Smooth muscle cell (in vitro differentiated cells): ENCODE measurements at regions not wholly inside any gene's neighbourhood (a gene's known extent, or its start where the extent isn't known, plus 50 kb on each side); places are given as distances from the start of the nearest gene placed in this dataset.

Experiments used
- DNase-seq: peaks from one replicate; lab custom pipeline; 2025; ENCODE audit not compliant: unreplicated experiment; lab: John Stamatoyannopoulos, UW
- H2AFZ ChIP-seq: fragments of 200-600 bp; sonication (generic); 2 replicates; pipeline ENCODE4 v1.6.0; 2016; ENCODE audit warnings: antibody characterized with exemption, low read depth, mild to moderate bottlenecking
- H3F3A ChIP-seq: fragments of 200-600 bp; sonication (generic); 2 replicates; pipeline ENCODE4 v1.6.0; 2017; ENCODE audit warnings: antibody characterized with exemption, low read depth
- H3K27ac ChIP-seq: fragments of 200-600 bp; sonication (generic); 2 replicates; pipeline ENCODE4 v1.5.1; 2016; ENCODE audit warnings: low read depth, mild to moderate bottlenecking
- H3K27me3 ChIP-seq: fragments of 200-600 bp; sonication (generic); 2 replicates; pipeline ENCODE4 v1.6.1; 2016; ENCODE audit warnings: low read depth, mild to moderate bottlenecking
- H3K36me3 ChIP-seq: fragments of 200-600 bp; sonication (generic); 2 replicates; pipeline ENCODE4 v1.5.1; 2016; ENCODE audit warnings: low read depth
- H3K4me1 ChIP-seq: fragments of 200-600 bp; sonication (generic); 2 replicates; pipeline ENCODE4 v1.5.1; 2016; ENCODE audit warnings: low read depth
- H3K4me2 ChIP-seq: fragments of 200-600 bp; sonication (generic); 2 replicates; pipeline ENCODE4 v1.6.0; 2016; ENCODE audit warnings: mild to moderate bottlenecking
- H3K4me3 ChIP-seq: fragments of 200-600 bp; sonication (generic); 2 replicates; pipeline ENCODE4 v1.5.1; 2016; ENCODE audit warnings: mild to moderate bottlenecking
- H3K79me2 ChIP-seq: fragments of 200-600 bp; sonication (generic); 2 replicates; pipeline ENCODE4 v1.6.0; 2016; ENCODE audit warnings: low read depth, mild to moderate bottlenecking
- H3K9ac ChIP-seq: fragments of 200-600 bp; sonication (generic); 2 replicates; pipeline ENCODE4 v1.6.0; 2016; ENCODE audit warnings: low read depth
- H3K9me3 ChIP-seq: fragments of 200-600 bp; sonication (generic); replicated peaks from 2 replicates; pipeline ENCODE4 v1.5.1; 2016; ENCODE audit warnings: low read depth
- H4K20me1 ChIP-seq: fragments of 200-600 bp; sonication (generic); 2 replicates; pipeline ENCODE4 v1.6.0; 2016; ENCODE audit warnings: low read depth
- WGBS: methylation state at CpG from one replicate; pipeline ENCODE4 v1.1.7; 2016; ENCODE audit warnings: low lambda C conversion rate; 5-methylcytosine and 5-hydroxymethylcytosine counted together
- TF ChIP-seq, protein P1 (sequence below): fragments of 200-600 bp; sonication (generic); IDR thresholded peaks from 2 replicates; pipeline ENCODE4 v1.5.1; 2017; ENCODE audit warnings: borderline replicate concordance, mild to moderate bottlenecking, antibody characterized with exemption; ENCODE audit not compliant: insufficient read depth, poor library complexity, severe bottlenecking

DNA sequence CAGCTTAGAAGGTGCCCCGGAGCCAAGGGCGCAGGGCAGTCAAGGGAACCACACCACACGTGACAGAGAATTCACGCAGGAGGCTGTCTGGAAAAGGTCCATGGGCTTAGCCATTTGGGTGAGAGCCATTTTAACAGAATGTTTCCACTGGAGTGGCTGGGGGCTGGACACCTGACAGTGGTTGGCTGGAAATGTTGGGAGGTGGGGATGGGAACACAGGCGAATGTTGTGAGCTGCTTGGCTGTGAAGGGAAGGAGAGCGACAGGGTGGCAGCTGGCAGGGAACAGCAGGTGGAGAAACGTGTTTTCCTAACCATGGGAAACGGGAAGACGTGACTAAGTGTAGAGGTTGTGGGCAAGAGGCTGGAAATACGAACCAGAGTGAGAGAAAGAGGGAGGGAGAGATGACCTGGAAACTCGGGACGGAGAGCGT, 100.5 kb upstream of the ZNF32 start:
- Histone ChIP-seq H3K4me2 (no peak overlapping the region), H3K27ac (no peak overlapping the region), H3K27me3 (peaks cover 6% of the 10 kb centered on the region), H3K4me3 (no peak overlapping the region), H3K9me3 (no peaks in the 10 kb centered on the region), H2AFZ (no peak overlapping the region), H3K9ac (no peak overlapping the region), H3K36me3 (no peaks in the 10 kb centered on the region), H3F3A (no peaks in the 10 kb centered on the region), H3K79me2 (no peaks in the 10 kb centered on the region), H3K4me1 (no peaks in the 10 kb centered on the region), H4K20me1 (no peaks in the 10 kb centered on the region)
- WGBS: 87% methylated on average over 13 of the region's 13 CpGs
- no peak for DNase-seq
- TF ChIP-seq, protein P1, sequence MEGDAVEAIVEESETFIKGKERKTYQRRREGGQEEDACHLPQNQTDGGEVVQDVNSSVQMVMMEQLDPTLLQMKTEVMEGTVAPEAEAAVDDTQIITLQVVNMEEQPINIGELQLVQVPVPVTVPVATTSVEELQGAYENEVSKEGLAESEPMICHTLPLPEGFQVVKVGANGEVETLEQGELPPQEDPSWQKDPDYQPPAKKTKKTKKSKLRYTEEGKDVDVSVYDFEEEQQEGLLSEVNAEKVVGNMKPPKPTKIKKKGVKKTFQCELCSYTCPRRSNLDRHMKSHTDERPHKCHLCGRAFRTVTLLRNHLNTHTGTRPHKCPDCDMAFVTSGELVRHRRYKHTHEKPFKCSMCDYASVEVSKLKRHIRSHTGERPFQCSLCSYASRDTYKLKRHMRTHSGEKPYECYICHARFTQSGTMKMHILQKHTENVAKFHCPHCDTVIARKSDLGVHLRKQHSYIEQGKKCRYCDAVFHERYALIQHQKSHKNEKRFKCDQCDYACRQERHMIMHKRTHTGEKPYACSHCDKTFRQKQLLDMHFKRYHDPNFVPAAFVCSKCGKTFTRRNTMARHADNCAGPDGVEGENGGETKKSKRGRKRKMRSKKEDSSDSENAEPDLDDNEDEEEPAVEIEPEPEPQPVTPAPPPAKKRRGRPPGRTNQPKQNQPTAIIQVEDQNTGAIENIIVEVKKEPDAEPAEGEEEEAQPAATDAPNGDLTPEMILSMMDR: no peak

DNA sequence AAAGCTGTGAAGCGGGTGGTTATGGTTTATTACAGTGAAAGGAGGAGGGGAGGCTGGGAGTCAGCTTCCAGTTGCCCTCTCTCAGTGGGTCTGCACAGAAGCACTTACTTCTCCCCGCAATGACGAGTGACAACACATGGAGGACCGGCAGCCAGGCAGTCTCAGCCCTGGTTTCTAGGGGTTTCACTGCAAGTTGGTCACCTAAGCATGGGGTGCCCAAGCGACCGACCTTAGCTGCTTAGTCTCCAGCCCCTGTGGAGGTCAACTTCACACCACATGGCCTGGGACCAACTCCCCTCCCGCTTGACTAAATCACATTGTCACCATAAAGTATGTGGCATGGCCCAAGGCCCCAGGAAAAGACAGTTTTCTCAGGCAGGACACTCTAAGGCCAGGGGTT, 99.9 kb upstream of the ZNF32 start:
- 92% methylated on average over 7 of the region's 7 CpGs for WGBS
- H3K79me2 ChIP-seq: no peaks in the 10 kb centered on the region
- no peak overlapping the region for H3K4me3 ChIP-seq
- no peaks in the 10 kb centered on the region for H3K36me3 ChIP-seq
- no peak overlapping the region for H3K9ac ChIP-seq
- no peak for DNase-seq
- H2AFZ ChIP-seq: no peak overlapping the region
- no peaks in the 10 kb centered on the region for H3K4me1 ChIP-seq
- H3F3A ChIP-seq: no peaks in the 10 kb centered on the region
- peaks cover 6% of the 10 kb centered on the region for H3K27me3 ChIP-seq
- no peaks in the 10 kb centered on the region for H3K9me3 ChIP-seq
- no peak overlapping the region for H3K4me2 ChIP-seq
- TF ChIP-seq, protein P1: no peak
- H3K27ac ChIP-seq: no peak overlapping the region
- H4K20me1 ChIP-seq: no peaks in the 10 kb centered on the region

DNA sequence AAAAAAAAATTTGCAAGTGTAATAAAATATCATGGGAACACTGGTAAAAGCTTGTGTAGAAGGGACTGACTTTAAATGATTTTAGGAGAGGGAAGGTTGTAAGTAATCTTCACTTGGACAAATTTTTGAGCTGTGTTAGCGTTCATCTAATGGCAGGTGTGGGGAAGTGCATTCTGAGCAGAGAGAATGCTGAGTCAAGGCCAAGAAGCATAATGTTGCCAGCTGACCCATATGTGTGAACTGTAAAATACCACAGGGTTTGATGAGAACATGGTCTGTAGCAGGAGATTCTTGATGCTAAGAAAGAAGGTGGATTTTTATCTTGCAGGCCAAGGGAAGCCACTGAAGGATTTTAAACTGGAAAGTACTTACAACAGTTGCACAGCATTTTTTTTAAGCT, 98.2 kb upstream of the ZNF32 start:
- Histone ChIP-seq H3K27ac (no peak overlapping the region), H2AFZ (no peak overlapping the region), H3K4me3 (no peak overlapping the region), H4K20me1 (no peaks in the 10 kb centered on the region), H3K79me2 (no peaks in the 10 kb centered on the region), H3K9ac (no peak overlapping the region), H3K9me3 (no peaks in the 10 kb centered on the region), H3K4me1 (no peaks in the 10 kb centered on the region), H3K27me3 (peaks cover 6% of the 10 kb centered on the region), H3K36me3 (no peaks in the 10 kb centered on the region), H3F3A (no peaks in the 10 kb centered on the region), H3K4me2 (no peak overlapping the region)
- 85% methylated on average over 1 of the region's 1 CpG for WGBS
- TF ChIP-seq, protein P1: no peak
- no peak for DNase-seq

DNA sequence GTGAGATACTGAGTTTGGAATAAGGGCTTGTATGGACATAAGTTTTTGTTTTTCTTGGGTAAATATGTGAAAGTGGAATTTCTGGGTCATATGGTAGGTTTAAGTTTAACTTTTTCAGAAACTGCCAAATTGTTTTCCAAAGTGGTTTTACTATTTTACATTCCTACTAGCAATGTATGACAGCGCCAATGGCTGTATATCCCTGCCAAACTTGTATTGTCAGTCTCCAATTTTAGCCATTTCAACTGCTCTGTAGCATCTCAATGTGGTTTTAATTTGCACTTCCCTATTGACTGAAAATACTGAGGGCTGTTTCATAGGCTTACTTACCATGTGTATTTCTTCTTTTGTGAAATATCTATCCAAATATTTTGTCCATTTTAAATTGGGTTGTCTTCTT, 90.5 kb upstream of the ZNF32 start:
- no peaks in the 10 kb centered on the region for H3K4me1 ChIP-seq
- H3K4me2 ChIP-seq: no peak overlapping the region
- TF ChIP-seq, protein P1: no peak
- H3K9me3 ChIP-seq: no peaks in the 10 kb centered on the region
- H3K27me3 ChIP-seq: no peaks in the 10 kb centered on the region
- H3K9ac ChIP-seq: no peak overlapping the region
- no peak overlapping the region for H3K27ac ChIP-seq
- H3K4me3 ChIP-seq: no peak overlapping the region
- no peaks in the 10 kb centered on the region for H4K20me1 ChIP-seq
- H2AFZ ChIP-seq: no peak overlapping the region
- no peaks in the 10 kb centered on the region for H3K36me3 ChIP-seq
- H3K79me2 ChIP-seq: no peaks in the 10 kb centered on the region
- H3F3A ChIP-seq: no peaks in the 10 kb centered on the region
- WGBS: 84% methylated on average over 1 of the region's 1 CpG
- no peak for DNase-seq
